ENCODE measurements at regions not wholly inside any gene's neighbourhood (a gene's known extent, or its start where the extent isn't known, plus 50 kb on each side); places are given as distances from the start of the nearest gene placed in this dataset.

DNA sequence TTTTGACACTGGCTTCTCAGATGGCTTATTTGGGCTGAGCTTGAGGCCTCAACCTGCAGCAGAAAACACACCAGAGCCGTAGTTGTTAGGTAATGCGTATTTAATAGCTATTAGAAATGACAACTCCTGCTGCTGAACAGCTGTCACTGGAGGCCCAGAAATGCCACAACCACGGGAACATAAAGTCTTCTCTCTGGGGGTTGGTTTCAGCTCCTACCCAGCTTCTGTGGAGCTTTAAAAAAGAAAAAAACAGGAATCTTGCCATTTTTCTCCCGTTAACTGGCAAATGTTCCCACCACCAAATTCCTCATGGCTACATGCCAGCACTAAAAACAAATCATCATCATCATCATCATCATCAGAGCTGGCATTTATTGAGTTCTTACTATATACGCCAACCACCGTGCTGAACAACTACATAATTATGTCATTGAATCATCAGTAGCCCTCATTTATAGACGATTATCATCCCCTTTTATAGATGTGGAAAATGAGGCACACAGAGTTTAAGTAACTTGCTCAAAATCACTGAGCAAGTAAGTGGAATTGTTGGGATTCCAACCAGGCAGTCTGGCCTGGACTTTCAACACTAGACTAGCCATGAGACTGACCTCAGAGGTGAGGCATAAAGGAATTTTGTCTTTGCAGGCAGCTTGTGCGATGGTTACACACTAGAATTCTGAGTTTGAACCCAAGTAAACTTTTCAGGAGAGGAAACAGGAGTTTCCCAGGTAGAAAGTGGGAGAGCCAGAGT is 185.3 kb upstream of the WWC1 start:
- TF ChIP-seq, protein P1, sequence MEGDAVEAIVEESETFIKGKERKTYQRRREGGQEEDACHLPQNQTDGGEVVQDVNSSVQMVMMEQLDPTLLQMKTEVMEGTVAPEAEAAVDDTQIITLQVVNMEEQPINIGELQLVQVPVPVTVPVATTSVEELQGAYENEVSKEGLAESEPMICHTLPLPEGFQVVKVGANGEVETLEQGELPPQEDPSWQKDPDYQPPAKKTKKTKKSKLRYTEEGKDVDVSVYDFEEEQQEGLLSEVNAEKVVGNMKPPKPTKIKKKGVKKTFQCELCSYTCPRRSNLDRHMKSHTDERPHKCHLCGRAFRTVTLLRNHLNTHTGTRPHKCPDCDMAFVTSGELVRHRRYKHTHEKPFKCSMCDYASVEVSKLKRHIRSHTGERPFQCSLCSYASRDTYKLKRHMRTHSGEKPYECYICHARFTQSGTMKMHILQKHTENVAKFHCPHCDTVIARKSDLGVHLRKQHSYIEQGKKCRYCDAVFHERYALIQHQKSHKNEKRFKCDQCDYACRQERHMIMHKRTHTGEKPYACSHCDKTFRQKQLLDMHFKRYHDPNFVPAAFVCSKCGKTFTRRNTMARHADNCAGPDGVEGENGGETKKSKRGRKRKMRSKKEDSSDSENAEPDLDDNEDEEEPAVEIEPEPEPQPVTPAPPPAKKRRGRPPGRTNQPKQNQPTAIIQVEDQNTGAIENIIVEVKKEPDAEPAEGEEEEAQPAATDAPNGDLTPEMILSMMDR (IDR thresholded peaks at IDR 0.05; ENCODE audit: low read length) = no peak
- TF ChIP-seq EZH2 (IDR thresholded peaks at IDR 0.05; ENCODE audit: borderline replicate concordance, low read length) = no peak
